ENCODE measurements at regions not wholly inside any gene's neighbourhood (a gene's known extent, or its start where the extent isn't known, plus 50 kb on each side); places are given as distances from the start of the nearest gene placed in this dataset.
"Not testable (repeated sequence)": the region's sequence is repeated elsewhere in the genome, so short reads cannot be mapped to it uniquely, and the experiment has no call there.

DNA sequence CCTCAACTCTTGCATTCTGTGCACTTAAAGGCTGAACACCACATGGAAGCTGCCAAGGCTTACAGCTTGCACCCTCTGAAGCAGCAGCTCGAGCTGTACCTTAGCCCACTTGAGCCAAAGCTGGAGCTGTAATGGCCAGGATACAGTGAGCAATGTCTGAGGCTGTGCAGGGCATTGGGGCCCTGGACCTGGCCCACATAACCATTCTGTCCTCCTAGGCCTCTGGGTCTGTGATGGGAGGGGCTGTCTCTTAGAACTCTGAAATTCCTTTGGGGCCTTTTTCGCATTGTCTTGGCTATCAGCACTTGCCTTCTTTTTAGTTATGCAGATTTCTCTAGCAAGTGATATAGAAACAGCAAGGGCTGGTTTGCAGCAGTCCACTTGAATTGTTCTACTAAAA lies 303.8 kb upstream of the CLEC14A start:
- no peak for DNase-seq

DNA sequence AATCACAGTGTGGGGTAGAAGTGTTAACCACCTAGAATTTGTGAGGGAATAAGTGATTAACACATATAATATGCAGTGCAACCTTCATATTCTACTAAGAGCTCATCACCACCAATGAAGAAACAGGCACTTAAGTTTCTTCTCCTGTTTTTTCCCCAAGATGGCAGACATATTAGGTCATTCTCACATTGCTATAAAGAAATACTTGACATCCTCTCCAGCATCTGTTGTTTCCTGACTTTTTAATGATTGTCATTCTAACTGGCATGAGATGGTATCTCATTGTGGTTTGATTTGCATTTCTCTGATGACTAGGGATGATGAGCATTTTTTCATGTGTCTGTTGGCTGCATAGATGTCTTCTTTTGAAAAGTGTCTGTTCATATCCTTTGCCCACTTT lies 301.5 kb upstream of the CLEC14A start:
- DNase-seq = not testable (repeated sequence)

- DNase-seq = no peak
These were observed 300.4 kb upstream of the CLEC14A start for GRCh38 chr14:38556252-38556651.

GRCh38 chr14:38554026-38554425 lies 298.1 kb upstream of the CLEC14A start:
- DNase-seq = no peak

DNA sequence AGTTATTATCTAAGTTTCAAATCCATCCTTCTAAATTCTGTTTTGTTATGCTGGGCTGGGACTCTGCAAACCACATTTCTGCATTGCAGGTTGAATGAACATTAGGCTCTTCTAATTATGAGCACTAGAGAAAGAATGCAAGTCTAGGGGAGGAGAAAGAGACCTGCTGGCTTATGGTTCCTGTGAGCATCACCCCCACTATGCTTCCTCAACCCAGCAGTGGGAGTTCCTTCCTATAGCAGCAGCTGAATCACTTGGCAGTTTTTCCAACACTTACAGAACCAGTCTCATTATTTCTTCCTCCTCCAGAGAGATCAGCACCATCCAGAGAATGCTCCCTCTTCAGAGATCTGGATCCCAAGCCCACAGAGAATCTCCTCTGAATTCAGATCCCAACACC lies 297.7 kb upstream of the CLEC14A start:
- DNase-seq = no peak

DNA sequence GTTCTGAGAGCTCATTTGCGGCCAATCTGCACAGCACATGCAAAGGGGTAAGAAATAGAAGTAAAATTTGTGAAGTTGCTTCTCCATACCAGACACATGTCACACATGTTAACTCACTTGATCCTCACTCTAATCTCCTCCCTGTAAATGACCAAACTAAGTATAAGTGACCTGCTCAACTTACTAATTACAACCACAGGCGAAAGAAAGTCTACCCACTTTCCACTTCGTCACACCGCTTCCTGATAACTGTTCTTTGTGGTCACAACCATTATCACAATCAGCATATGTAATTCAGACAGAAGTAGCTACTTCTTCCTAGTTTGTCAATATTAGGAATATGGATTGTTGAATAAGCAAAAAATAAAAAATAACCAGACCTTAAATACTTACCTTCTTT lies 293.7 kb upstream of the CLEC14A start:
- no peak for DNase-seq

GRCh38 chr14:38547961-38548490 lies 292.1 kb upstream of the CLEC14A start:
- DNase-seq = no peak

DNA sequence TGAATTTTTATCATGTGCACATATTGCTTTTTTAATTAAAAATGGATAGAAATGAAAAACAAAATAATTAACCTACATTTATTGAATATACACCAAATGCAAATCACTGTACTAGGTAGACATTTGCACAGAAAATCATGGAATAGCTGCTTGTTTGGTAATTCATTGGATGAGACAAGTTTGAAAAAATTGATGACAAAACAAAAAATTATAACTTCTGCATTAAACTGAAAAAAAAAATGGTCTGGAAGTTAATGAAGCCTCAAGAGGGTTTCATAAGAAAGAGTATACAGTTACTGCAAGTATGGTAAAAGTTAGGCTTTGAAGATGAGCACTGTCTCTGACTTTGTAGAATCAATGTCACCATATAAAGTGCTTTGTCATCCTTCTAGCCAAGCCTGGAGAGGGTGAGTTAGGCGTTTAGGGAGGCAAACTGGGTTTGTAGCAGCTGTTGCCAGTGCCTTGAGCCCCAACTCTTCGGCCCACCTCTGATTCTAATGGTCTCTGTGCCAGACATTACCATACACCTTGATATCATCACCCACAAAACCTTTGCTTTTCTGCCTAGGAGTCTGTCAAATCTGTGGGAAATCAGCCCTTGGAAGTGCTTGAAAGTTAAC lies 291.1 kb upstream of the CLEC14A start:
- no peak for DNase-seq

- no peak for DNase-seq
These were observed 288.9 kb upstream of the CLEC14A start for GRCh38 chr14:38544776-38545175.

- DNase-seq = not testable (repeated sequence)
These were observed 288.0 kb upstream of the CLEC14A start for GRCh38 chr14:38543851-38544250.

- DNase-seq = not testable (repeated sequence)
These were observed 282.2 kb upstream of the CLEC14A start for GRCh38 chr14:38538053-38538452.

DNA sequence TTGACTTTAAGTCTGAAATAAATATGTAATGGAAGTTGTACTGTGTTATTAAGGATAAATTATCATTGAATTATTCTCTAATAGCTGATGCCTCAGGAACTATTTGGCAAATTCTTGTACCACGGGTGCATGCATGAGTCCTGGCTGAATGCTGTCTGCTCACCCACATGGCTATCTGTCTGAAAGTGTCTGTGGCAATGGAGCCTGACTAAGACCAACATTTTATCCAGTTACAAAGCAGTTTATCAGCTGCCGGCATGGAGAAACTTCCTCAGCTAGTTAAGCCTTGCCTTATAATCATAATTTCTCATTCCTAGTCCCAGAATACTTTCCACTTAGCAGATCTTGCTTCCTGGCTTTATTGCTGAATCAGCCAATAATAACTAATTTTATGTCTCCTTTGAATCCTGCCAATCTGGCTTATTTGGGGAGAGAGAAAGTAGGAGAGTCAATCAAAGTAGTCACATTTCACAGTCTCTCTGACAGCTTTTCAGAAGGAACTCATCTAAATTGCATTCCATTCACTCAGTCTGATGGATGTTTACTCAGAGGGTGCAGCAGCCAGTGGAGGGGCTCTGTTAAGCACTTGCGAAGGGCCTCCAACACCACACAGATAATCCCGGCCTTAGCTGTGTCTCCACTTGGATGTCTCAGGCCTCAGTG lies 280.6 kb upstream of the CLEC14A start:
- no peak for DNase-seq

DNA sequence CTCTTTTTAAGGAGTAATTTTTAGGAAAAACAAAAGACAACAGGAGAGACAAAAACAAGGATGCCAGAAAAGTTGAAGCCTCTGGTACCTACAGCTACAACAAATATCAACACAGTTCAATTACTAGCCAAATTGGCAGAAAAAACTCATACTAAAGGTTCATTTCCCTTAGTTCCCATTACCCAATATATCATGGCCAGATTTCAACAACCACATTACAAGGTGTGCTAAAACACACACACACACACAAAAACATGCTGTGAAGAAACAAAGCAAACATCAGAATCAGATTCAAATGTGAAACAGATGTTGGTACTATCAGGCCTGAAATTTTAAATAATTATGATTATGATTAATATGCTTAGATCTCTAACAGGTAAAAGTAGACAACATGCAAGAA lies 272.7 kb upstream of the CLEC14A start:
- DNase-seq = no peak

DNA sequence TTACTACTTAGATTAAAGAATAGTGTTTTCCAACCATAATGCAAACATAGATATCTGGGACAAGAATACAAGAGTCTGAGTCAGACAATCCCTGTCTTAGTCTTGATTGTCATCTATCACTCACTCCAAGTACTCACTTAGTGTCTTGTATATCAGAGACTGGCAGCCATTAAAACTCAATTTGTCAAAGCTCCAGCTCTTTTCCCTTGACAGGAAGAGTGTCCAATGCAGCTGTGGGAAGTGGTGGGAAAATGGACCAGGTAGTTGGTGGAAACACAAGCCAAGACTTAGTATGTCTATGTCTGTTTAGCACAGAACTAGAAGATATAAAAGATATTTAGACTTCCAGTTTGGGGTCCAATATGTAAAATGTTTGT lies 271.6 kb upstream of the CLEC14A start:
- no peak for DNase-seq

DNA sequence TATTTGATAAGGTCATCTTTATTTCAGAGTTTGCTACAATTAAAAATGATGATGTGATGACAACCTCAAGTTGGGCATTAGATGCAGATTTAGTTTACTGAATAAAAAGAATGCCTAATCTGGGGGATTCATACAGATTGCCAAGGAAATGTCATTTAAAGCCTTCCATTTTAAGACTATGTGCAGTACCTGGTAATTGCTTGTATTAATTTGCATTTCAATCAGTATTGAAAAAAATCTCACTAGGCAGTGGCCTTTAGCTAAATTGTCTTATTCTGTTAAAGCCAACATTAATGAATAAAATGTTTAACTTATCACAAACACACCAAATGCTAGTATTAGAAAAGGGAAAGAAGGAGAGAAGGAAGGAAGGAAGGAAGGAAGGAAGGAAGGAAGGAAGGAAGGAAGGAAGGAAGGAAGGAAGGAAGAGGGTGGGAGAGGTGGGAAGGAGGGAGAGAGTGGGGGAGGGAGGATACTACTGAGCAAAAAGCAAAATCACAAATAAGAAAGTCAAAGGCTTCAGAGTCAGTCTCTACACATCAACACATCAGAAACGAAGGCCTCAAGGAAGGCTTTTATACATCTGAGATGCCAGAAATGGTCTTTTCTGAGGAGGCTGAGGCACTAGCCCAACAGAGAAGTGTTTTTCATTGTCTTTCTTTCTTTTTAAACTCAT lies 271.1 kb upstream of the CLEC14A start:
- no peak for DNase-seq

DNA sequence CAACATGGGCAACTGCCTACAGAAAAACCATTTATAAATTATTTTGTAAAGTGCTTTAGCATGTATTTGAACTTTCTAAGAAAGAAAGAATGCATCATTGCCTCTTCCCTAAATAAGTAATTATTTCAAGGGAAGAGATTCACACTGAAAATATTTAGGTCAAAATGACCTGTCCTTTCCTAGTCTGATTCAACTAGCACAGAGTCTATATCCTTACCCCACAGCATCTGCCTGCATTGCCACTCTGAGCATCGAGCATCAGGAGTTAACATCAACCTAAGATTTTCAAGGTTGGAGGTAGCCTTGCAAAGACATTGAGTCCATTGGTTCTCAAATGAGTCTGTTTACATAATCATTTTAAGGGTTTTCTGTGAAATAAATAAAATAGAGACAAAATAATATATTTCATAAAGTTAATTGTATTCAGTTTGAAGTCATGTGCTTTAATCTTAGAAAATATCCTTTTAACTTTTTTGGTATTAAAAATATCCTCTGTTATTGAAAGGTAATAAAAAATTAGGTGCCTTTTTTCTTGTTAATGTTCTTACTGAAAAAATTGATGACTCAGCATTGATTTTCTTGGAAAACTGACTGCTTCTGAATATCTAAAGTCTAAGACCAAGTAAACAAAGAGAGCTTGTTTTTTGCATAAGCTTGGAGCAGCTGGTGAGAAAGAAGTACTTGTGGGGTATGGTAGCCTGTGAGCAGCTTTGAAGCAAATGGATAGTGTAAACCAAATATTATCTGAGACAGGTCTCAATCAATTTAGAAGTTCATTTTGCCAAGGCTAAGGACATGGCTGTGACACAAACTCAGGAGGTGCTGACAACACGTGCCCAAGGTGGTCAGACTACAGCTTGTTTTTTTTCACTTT lies 269.0 kb upstream of the CLEC14A start:
- no peak for DNase-seq

DNA sequence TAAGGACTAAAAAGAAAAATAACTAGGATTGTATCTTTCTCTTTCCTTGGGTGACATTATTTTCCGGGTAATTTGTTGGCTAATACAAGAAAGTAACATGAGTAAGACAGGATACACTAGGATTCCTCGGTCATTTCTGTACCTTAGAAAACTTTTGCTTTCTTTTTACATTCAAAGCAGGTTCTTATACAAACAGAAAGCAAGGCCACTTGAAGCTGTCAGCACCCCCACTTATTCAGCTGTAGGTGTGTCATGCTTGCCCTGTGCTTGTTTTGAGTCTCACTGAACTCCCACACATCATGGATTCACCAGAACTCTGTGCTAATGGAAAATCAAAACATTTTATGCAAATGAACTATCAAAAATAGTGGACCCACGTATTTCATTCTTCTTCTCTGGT lies 266.8 kb upstream of the CLEC14A start:
- no peak for DNase-seq

GRCh38 chr14:38521591-38521990 lies 265.7 kb upstream of the CLEC14A start:
- no peak for DNase-seq

GRCh38 chr14:38517426-38517825 lies 261.5 kb upstream of the CLEC14A start:
- DNase-seq = no peak

DNA sequence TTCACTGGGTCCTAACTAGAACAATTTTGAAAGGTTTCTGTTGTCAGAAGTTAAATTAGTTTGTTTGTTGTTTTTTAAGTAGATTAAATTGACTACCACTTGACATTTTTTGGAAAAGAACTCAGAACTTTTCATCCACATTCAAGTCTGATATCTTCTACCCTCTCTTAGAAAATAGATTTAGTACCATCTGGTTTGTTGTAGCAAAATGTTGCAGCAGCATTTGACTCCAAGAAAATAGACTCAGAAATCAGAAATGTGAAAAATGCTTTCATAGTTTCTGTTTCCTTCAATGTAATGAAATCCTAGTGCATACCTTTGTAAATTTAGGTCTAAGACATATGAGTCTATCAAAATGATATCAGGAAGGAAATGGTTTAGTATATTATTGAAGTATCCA lies 256.3 kb upstream of the CLEC14A start:
- no peak for DNase-seq

DNA sequence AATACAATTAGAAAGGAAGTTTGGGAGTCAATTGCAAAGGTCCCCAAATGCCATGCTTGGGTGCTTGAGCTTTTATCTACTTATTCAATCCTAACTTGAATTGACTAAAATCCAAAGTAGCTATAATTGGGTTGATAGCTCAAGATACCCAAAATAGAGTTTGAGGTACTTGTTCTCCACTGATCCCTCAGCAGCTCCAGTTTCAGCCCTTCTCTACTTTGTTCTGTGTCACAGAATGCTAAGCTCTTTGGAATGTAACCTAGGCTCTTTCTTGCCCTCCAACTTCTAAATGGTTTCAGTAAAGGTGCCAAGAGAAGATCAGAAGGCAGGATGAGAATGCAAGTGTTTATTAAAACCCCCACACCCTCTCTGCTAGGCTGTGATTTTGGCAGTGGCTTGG lies 251.4 kb upstream of the CLEC14A start:
- DNase-seq = no peak

DNA sequence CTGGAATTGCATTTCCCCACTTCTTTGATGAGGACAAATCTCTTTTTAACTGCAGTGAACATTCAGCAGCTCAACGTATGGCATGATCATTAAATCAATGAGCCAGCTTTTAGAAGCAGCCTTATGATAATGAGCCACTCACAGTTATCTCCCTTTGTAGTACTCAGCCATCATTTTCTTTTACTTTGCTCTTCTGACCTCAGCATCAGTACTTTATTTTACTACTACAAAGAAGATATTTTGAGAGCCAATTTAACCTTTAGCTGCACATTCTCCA lies 250.0 kb upstream of the CLEC14A start:
- DNase-seq = no peak

Data from hindlimb muscle (tissue), 1 donor.